ENCODE measurements at regions not wholly inside any gene's neighbourhood (a gene's known extent, or its start where the extent isn't known, plus 50 kb on each side); places are given as distances from the start of the nearest gene placed in this dataset.
"Not testable (repeated sequence)": the region's sequence is repeated elsewhere in the genome, so short reads cannot be mapped to it uniquely, and the experiment has no call there.

- Mint-ChIP-seq H3K27me3 (no peaks in the 10 kb centered on the region), H3K36me3 (no peaks in the 10 kb centered on the region), H3K4me3 (no peak overlapping the region), H3K27ac (no peak overlapping the region), H3K4me1 (no peaks in the 10 kb centered on the region), H3K9me3 (peaks cover 0 to 6% of the 10 kb centered on the region in 2 donors)
- no peak for ATAC-seq (replicated peaks)
- no peak for DNase-seq
Observed at GRCh38 chr12:73833746-73834145, 703.9 kb upstream of the ATXN7L3B start.

- Mint-ChIP-seq H3K27me3 (no peaks in the 10 kb centered on the region), H3K4me3 (no peak overlapping the region), H3K4me1 (no peaks in the 10 kb centered on the region), H3K27ac (no peak overlapping the region), H3K36me3 (no peaks in the 10 kb centered on the region), H3K9me3 (peaks cover 0 to 2% of the 10 kb centered on the region in 2 donors)
- no peak for ATAC-seq (replicated peaks)
- DNase-seq: no peak
Observed at GRCh38 chr12:73841963-73842362, 695.7 kb upstream of the ATXN7L3B start.

GRCh38 chr12:73863546-73863945, 674.1 kb upstream of the ATXN7L3B start:
- Mint-ChIP-seq H3K27ac (no peak overlapping the region), H3K27me3 (no peaks in the 10 kb centered on the region), H3K4me3 (no peak overlapping the region), H3K4me1 (no peaks in the 10 kb centered on the region), H3K36me3 (no peaks in the 10 kb centered on the region), H3K9me3 (peaks cover 0 to 5% of the 10 kb centered on the region in 2 donors)
- DNase-seq (no peak), ATAC-seq (replicated peaks) (no peak)

GRCh38 chr12:73867147-73867546, 670.5 kb upstream of the ATXN7L3B start:
- no peak overlapping the region for H3K27ac Mint-ChIP-seq
- no peaks in the 10 kb centered on the region for H3K27me3 Mint-ChIP-seq
- H3K36me3 Mint-ChIP-seq: no peaks in the 10 kb centered on the region
- H3K4me1 Mint-ChIP-seq: no peaks in the 10 kb centered on the region
- H3K4me3 Mint-ChIP-seq: no peak overlapping the region
- ATAC-seq (replicated peaks) (no peak), DNase-seq (no peak)
- peaks cover 0 to 2% of the 10 kb centered on the region in 2 donors for H3K9me3 Mint-ChIP-seq

GRCh38 chr12:73877291-73877690, 660.3 kb upstream of the ATXN7L3B start:
- DNase-seq; H3K4me1 Mint-ChIP-seq; H3K36me3 Mint-ChIP-seq; H3K4me3 Mint-ChIP-seq; H3K27ac Mint-ChIP-seq; H3K27me3 Mint-ChIP-seq; ATAC-seq (replicated peaks); H3K9me3 Mint-ChIP-seq: not testable (repeated sequence)

GRCh38 chr12:73892201-73892600, 645.4 kb upstream of the ATXN7L3B start:
- no peaks in the 10 kb centered on the region for H3K36me3 Mint-ChIP-seq
- no peaks in the 10 kb centered on the region for H3K27me3 Mint-ChIP-seq
- no peak for DNase-seq
- no peaks in the 10 kb centered on the region for H3K4me1 Mint-ChIP-seq
- no peak overlapping the region for H3K27ac Mint-ChIP-seq
- peaks cover 0 to 1% of the 10 kb centered on the region in 2 donors for H3K9me3 Mint-ChIP-seq
- no peak overlapping the region for H3K4me3 Mint-ChIP-seq
- no peak for ATAC-seq (replicated peaks)

GRCh38 chr12:73898645-73899044, 639.0 kb upstream of the ATXN7L3B start:
- no peak for ATAC-seq (replicated peaks)
- H3K9me3 Mint-ChIP-seq: peaks cover 0 to 1% of the 10 kb centered on the region in 2 donors
- H3K27me3 Mint-ChIP-seq: no peaks in the 10 kb centered on the region
- DNase-seq: no peak
- H3K27ac Mint-ChIP-seq: no peak overlapping the region
- no peaks in the 10 kb centered on the region for H3K4me1 Mint-ChIP-seq
- H3K36me3 Mint-ChIP-seq: no peaks in the 10 kb centered on the region
- no peak overlapping the region for H3K4me3 Mint-ChIP-seq

GRCh38 chr12:73902260-73902659, 635.4 kb upstream of the ATXN7L3B start:
- H3K9me3 Mint-ChIP-seq: no peaks in the 10 kb centered on the region
- DNase-seq: no peak
- H3K27ac Mint-ChIP-seq: no peak overlapping the region
- no peak for ATAC-seq (replicated peaks)
- no peaks in the 10 kb centered on the region for H3K36me3 Mint-ChIP-seq
- no peaks in the 10 kb centered on the region for H3K4me1 Mint-ChIP-seq
- H3K27me3 Mint-ChIP-seq: no peaks in the 10 kb centered on the region
- H3K4me3 Mint-ChIP-seq: no peak overlapping the region

GRCh38 chr12:73906757-73907156, 630.9 kb upstream of the ATXN7L3B start:
- Mint-ChIP-seq H3K9me3 (no peaks in the 10 kb centered on the region), H3K4me3 (no peak overlapping the region), H3K27me3 (no peaks in the 10 kb centered on the region), H3K27ac (no peak overlapping the region), H3K36me3 (no peaks in the 10 kb centered on the region), H3K4me1 (no peaks in the 10 kb centered on the region)
- DNase-seq: no peak
- ATAC-seq (replicated peaks): no peak

- ATAC-seq (replicated peaks) (no peak), DNase-seq (no peak)
- no peaks in the 10 kb centered on the region for H3K36me3 Mint-ChIP-seq
- no peaks in the 10 kb centered on the region for H3K4me1 Mint-ChIP-seq
- H3K27me3 Mint-ChIP-seq: no peaks in the 10 kb centered on the region
- no peaks in the 10 kb centered on the region for H3K9me3 Mint-ChIP-seq
- no peak overlapping the region for H3K27ac Mint-ChIP-seq
- H3K4me3 Mint-ChIP-seq: no peak overlapping the region
Observed at GRCh38 chr12:73935817-73936216, 601.8 kb upstream of the ATXN7L3B start.

GRCh38 chr12:73947326-73948026, 590.2 kb upstream of the ATXN7L3B start:
- no peaks in the 10 kb centered on the region for H3K36me3 Mint-ChIP-seq
- no peak for ATAC-seq (replicated peaks)
- DNase-seq: no peak
- no peaks in the 10 kb centered on the region for H3K27me3 Mint-ChIP-seq
- H3K4me3 Mint-ChIP-seq: no peak overlapping the region
- no peaks in the 10 kb centered on the region for H3K4me1 Mint-ChIP-seq
- no peak overlapping the region for H3K27ac Mint-ChIP-seq
- H3K9me3 Mint-ChIP-seq: peaks cover 0 to 2% of the 10 kb centered on the region in 2 donors

- Mint-ChIP-seq H3K9me3 (peaks cover 0 to 2% of the 10 kb centered on the region in 2 donors), H3K4me1 (no peaks in the 10 kb centered on the region), H3K27me3 (no peaks in the 10 kb centered on the region), H3K4me3 (no peak overlapping the region), H3K27ac (no peak overlapping the region), H3K36me3 (no peaks in the 10 kb centered on the region)
- ATAC-seq (replicated peaks) (no peak), DNase-seq (no peak)
Observed at GRCh38 chr12:73950507-73950906, 587.1 kb upstream of the ATXN7L3B start.

GRCh38 chr12:73951956-73952703, 585.5 kb upstream of the ATXN7L3B start:
- Mint-ChIP-seq H3K4me1 (no peaks in the 10 kb centered on the region), H3K36me3 (no peaks in the 10 kb centered on the region), H3K27ac (no peak overlapping the region), H3K4me3 (no peak overlapping the region), H3K27me3 (no peaks in the 10 kb centered on the region), H3K9me3 (no peaks in the 10 kb centered on the region)
- no peak for DNase-seq
- ATAC-seq (replicated peaks): no peak

- no peaks in the 10 kb centered on the region for H3K36me3 Mint-ChIP-seq
- H3K4me3 Mint-ChIP-seq: no peak overlapping the region
- no peak overlapping the region for H3K27ac Mint-ChIP-seq
- ATAC-seq (replicated peaks) (no peak), DNase-seq (no peak)
- no peaks in the 10 kb centered on the region for H3K4me1 Mint-ChIP-seq
- no peaks in the 10 kb centered on the region for H3K27me3 Mint-ChIP-seq
- H3K9me3 Mint-ChIP-seq: no peaks in the 10 kb centered on the region
Observed at GRCh38 chr12:73964641-73965040, 573.0 kb upstream of the ATXN7L3B start.

GRCh38 chr12:73973486-73973885, 564.1 kb upstream of the ATXN7L3B start:
- DNase-seq (no peak), ATAC-seq (replicated peaks) (peak in 1 of 2 donors; percentile 19)
- no peak overlapping the region for H3K4me3 Mint-ChIP-seq
- H3K27ac Mint-ChIP-seq: no peak overlapping the region
- H3K36me3 Mint-ChIP-seq: no peaks in the 10 kb centered on the region
- peaks cover 0 to 4% of the 10 kb centered on the region in 2 donors for H3K9me3 Mint-ChIP-seq
- no peaks in the 10 kb centered on the region for H3K27me3 Mint-ChIP-seq
- no peaks in the 10 kb centered on the region for H3K4me1 Mint-ChIP-seq
